ENCODE measurements at regions not wholly inside any gene's neighbourhood (a gene's known extent, or its start where the extent isn't known, plus 50 kb on each side); places are given as distances from the start of the nearest gene placed in this dataset.
"Not testable (repeated sequence)": the region's sequence is repeated elsewhere in the genome, so short reads cannot be mapped to it uniquely, and the experiment has no call there.

GRCh38 chr7:84941936-84942335 is 244.9 kb downstream of the SEMA3D start:
- DNase-seq = no peak

GRCh38 chr7:84941291-84941690 is 245.6 kb downstream of the SEMA3D start:
- no peak for DNase-seq

GRCh38 chr7:84939888-84940287 is 247.0 kb downstream of the SEMA3D start:
- no peak for DNase-seq

GRCh38 chr7:84939442-84939841 is 247.4 kb downstream of the SEMA3D start:
- DNase-seq = no peak

GRCh38 chr7:84924353-84924752 is 262.5 kb downstream of the SEMA3D start:
- DNase-seq = no peak

GRCh38 chr7:84923348-84923747 is 263.5 kb downstream of the SEMA3D start:
- DNase-seq = no peak

- DNase-seq = no peak
Measured at GRCh38 chr7:84921154-84921553, 265.7 kb downstream of the SEMA3D start.

- not testable (repeated sequence) for DNase-seq
Measured at GRCh38 chr7:84916973-84917372, 269.9 kb downstream of the SEMA3D start.

- no peak for DNase-seq
Measured at GRCh38 chr7:84916161-84916560, 270.7 kb downstream of the SEMA3D start.

GRCh38 chr7:84914598-84914997 is 272.3 kb downstream of the SEMA3D start:
- DNase-seq = no peak

GRCh38 chr7:84913731-84914130 is 273.1 kb downstream of the SEMA3D start:
- no peak for DNase-seq

GRCh38 chr7:84912993-84913635 is 273.7 kb downstream of the SEMA3D start:
- no peak for DNase-seq

GRCh38 chr7:84912537-84912936 is 274.3 kb downstream of the SEMA3D start:
- DNase-seq = no peak

GRCh38 chr7:84912018-84912417 is 274.8 kb downstream of the SEMA3D start:
- DNase-seq = no peak

- DNase-seq = no peak
Measured at GRCh38 chr7:84911077-84911476, 275.8 kb downstream of the SEMA3D start.

GRCh38 chr7:84910322-84910721 is 276.5 kb downstream of the SEMA3D start:
- DNase-seq = not testable (repeated sequence)

GRCh38 chr7:84908196-84908793 is 278.6 kb downstream of the SEMA3D start:
- no peak for DNase-seq

- DNase-seq = no peak
Measured at GRCh38 chr7:84906889-84907288, 280.0 kb downstream of the SEMA3D start.

GRCh38 chr7:84904561-84904960 is 282.3 kb downstream of the SEMA3D start:
- no peak for DNase-seq

GRCh38 chr7:84901366-84901765 is 285.5 kb downstream of the SEMA3D start:
- no peak for DNase-seq

- no peak for DNase-seq
Measured at GRCh38 chr7:84900215-84900614, 286.6 kb downstream of the SEMA3D start.

- DNase-seq = no peak
Measured at GRCh38 chr7:84895563-84895962, 291.3 kb downstream of the SEMA3D start.

- not testable (repeated sequence) for DNase-seq
Measured at GRCh38 chr7:84883570-84883969, 303.3 kb downstream of the SEMA3D start.

- DNase-seq = not testable (repeated sequence)
Measured at GRCh38 chr7:84880326-84880997, 306.4 kb downstream of the SEMA3D start.
